PFSK-1 (cell line): ENCODE measurements at regions not wholly inside any gene's neighbourhood (a gene's known extent, or its start where the extent isn't known, plus 50 kb on each side); places are given as distances from the start of the nearest gene placed in this dataset.

ENCODE experiments used
- POLR2AphosphoS5 ChIP-seq: IDR thresholded peaks from 2 replicates; pipeline ENCODE4 v1.6.1; 2012; ENCODE audit warnings: low read depth, mild to moderate bottlenecking, control low read depth, low read length, moderate library complexity
- SIN3A ChIP-seq: IDR thresholded peaks from 2 replicates; pipeline ENCODE4 v1.6.1; 2012; ENCODE audit warnings: mild to moderate bottlenecking, low read length, moderate library complexity, borderline replicate concordance; ENCODE audit not compliant: insufficient read depth
- TAF1 ChIP-seq: IDR thresholded peaks from 2 replicates; pipeline ENCODE4 v1.6.1; 2012; ENCODE audit warnings: low read length, control low read depth, borderline replicate concordance; ENCODE audit not compliant: insufficient read depth
- TF ChIP-seq, protein P1 (sequence below), 2 experiments: IDR thresholded peaks; 2 replicates each; pipeline versions ENCODE4 v1.6.1 to v1.8.0; 2011 to 2012; ENCODE audit warnings: low read depth in 2 of 2, low read length in 2 of 2, control low read depth in 1 of 2, inconsistent platforms in 1 of 2, mild to moderate bottlenecking in 1 of 2, moderate library complexity in 1 of 2; ENCODE audit not compliant: insufficient read depth in 1 of 2

DNA sequence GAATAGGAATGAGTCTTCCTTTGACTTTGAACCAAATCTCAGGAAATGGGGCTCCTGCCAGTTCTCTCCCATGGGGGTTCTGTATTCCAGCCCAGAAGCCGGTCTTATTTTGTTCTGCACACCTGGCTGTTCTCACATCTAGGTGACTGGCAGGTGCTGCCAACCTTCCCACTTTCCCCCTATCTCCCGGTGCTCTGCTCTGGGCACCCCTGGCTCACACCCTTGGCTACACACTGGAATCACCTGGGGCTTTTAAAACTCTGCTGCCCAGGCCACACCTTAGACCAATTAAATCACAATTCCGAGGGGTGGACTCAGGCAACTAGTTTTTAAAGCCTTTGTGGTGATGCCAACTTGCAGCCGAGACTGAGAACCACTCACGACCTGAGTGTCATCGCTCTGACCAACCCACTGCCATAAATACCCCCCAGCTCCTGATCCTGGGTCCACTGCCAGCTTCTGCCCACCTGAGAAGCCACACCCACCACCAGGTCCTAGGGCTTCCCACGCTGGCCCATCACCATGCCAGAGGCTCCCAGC, 69.2 kb downstream of the KCNF1 start:
- TF ChIP-seq, protein P1, sequence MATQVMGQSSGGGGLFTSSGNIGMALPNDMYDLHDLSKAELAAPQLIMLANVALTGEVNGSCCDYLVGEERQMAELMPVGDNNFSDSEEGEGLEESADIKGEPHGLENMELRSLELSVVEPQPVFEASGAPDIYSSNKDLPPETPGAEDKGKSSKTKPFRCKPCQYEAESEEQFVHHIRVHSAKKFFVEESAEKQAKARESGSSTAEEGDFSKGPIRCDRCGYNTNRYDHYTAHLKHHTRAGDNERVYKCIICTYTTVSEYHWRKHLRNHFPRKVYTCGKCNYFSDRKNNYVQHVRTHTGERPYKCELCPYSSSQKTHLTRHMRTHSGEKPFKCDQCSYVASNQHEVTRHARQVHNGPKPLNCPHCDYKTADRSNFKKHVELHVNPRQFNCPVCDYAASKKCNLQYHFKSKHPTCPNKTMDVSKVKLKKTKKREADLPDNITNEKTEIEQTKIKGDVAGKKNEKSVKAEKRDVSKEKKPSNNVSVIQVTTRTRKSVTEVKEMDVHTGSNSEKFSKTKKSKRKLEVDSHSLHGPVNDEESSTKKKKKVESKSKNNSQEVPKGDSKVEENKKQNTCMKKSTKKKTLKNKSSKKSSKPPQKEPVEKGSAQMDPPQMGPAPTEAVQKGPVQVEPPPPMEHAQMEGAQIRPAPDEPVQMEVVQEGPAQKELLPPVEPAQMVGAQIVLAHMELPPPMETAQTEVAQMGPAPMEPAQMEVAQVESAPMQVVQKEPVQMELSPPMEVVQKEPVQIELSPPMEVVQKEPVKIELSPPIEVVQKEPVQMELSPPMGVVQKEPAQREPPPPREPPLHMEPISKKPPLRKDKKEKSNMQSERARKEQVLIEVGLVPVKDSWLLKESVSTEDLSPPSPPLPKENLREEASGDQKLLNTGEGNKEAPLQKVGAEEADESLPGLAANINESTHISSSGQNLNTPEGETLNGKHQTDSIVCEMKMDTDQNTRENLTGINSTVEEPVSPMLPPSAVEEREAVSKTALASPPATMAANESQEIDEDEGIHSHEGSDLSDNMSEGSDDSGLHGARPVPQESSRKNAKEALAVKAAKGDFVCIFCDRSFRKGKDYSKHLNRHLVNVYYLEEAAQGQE (IDR thresholded peaks at IDR 0.05; ENCODE audit: insufficient read depth in 1 of 2, low read depth in 2 of 2, low read length in 2 of 2) = no peak
- no peak for TF ChIP-seq POLR2AphosphoS5
- no peak for TF ChIP-seq SIN3A
- TF ChIP-seq TAF1 = no peak
